Peyer's patch (tissue), 4 donors: ENCODE measurements at regions not wholly inside any gene's neighbourhood (a gene's known extent, or its start where the extent isn't known, plus 50 kb on each side); places are given as distances from the start of the nearest gene placed in this dataset.

Source experiments
- DNase-seq, 3 donors: peaks; one replicate each; pipeline ENCODE4 v3.0.0-alpha.2; 2017 to 2019
- H3K27ac ChIP-seq, 4 donors: fragments of 200-600 bp; sonication (generic); one replicate each; pipeline ENCODE4 v1.5.1; 2016 to 2019
- H3K27me3 ChIP-seq, 2 donors: fragments of 200-600 bp; sonication (generic); one replicate each; pipeline ENCODE4 v1.5.1; 2019
- H3K36me3 ChIP-seq, 3 donors: fragments of 200-600 bp; sonication (generic); one replicate each; pipeline ENCODE4 v1.5.1; 2016 to 2019
- H3K4me1 ChIP-seq, 4 donors: fragments of 200-600 bp; sonication (generic); one replicate each; pipeline ENCODE4 v1.5.1; 2016 to 2019
- H3K4me3 ChIP-seq, 4 donors: fragments of 200-600 bp; sonication (generic); 1 replicate in 3 of 4; 2 replicates in 1 of 4; pipeline ENCODE4 v1.5.1; 2016 to 2019; ENCODE audit warnings: mild to moderate bottlenecking in 1 of 4
- H3K9me3 ChIP-seq, 4 donors: fragments of 200-600 bp; sonication (generic); one replicate each; pipeline ENCODE4 v1.5.1; 2016 to 2019; ENCODE audit warnings: mild to moderate bottlenecking in 1 of 4
- POLR2A ChIP-seq, 2 donors: fragments of 450-650 bp; IDR thresholded peaks; one replicate each; pipeline ENCODE4 v1.5.1; 2017; ENCODE audit warnings: antibody characterized with exemption in 2 of 2, mild to moderate bottlenecking in 2 of 2, moderate library complexity in 2 of 2
- TF ChIP-seq, protein P1 (sequence below), 6 experiments: fragments of 450-650 bp in 4 of 6; fragments of 200-600 bp in 2 of 6; sonication (generic) in 1 of 6; IDR thresholded peaks; one replicate each; pipeline ENCODE4 v1.5.1; 2017 to 2019; ENCODE audit warnings: antibody characterized with exemption in 6 of 6, mild to moderate bottlenecking in 3 of 6, moderate library complexity in 1 of 6

DNA sequence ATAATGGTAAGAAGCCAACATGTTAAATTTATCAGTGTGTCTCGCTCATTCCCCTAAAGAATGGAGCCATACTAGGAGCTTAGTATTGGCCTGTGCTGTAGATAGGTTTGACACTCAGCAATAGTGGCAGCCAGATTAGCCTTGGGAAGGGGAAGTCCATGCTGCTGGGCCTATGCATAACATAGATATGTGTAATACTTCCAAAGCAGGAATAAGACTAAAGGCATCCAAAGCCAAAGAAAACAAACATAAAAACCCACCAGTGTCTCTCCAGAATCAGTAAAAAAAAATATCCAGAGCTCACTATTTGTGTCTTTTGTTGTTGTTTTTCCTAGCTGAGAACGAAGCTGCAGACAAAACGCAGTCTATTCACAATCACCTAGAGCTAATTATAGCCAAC lies 104.2 kb upstream of the STXBP5 start:
- no peak overlapping the region for H3K4me3 ChIP-seq
- H3K4me1 ChIP-seq: no peaks in the 10 kb centered on the region
- H3K27me3 ChIP-seq: no peaks in the 10 kb centered on the region
- no peak for DNase-seq
- H3K9me3 ChIP-seq: no peaks in the 10 kb centered on the region
- no peaks in the 10 kb centered on the region for H3K36me3 ChIP-seq
- no peak overlapping the region for H3K27ac ChIP-seq
- no peak for TF ChIP-seq POLR2A (IDR thresholded peaks at IDR 0.05)
- TF ChIP-seq, protein P1, sequence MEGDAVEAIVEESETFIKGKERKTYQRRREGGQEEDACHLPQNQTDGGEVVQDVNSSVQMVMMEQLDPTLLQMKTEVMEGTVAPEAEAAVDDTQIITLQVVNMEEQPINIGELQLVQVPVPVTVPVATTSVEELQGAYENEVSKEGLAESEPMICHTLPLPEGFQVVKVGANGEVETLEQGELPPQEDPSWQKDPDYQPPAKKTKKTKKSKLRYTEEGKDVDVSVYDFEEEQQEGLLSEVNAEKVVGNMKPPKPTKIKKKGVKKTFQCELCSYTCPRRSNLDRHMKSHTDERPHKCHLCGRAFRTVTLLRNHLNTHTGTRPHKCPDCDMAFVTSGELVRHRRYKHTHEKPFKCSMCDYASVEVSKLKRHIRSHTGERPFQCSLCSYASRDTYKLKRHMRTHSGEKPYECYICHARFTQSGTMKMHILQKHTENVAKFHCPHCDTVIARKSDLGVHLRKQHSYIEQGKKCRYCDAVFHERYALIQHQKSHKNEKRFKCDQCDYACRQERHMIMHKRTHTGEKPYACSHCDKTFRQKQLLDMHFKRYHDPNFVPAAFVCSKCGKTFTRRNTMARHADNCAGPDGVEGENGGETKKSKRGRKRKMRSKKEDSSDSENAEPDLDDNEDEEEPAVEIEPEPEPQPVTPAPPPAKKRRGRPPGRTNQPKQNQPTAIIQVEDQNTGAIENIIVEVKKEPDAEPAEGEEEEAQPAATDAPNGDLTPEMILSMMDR (IDR thresholded peaks at IDR 0.05): no peak

DNA sequence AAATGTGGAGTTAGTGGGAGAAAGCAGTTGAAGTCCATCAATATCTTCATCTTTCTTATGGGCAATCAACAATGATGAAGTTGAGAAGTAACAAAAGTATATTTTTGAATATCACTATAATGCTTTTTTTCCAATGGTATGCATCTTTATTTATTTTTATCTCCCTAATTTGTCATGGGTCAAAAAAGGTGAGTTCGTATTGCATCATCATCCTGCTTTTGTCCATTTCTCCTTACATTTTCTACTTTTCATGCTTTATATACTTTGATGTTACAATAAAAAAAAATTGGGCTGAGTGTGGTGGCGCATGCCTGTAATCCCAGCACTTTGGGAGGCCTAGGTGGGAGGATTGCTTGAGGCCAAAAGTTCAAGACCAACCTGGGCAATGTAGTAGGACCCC lies 101.2 kb upstream of the STXBP5 start:
- Histone ChIP-seq H3K36me3 (no peaks in the 10 kb centered on the region), H3K9me3 (no peaks in the 10 kb centered on the region), H3K4me1 (no peaks in the 10 kb centered on the region), H3K4me3 (no peak overlapping the region), H3K27me3 (no peaks in the 10 kb centered on the region), H3K27ac (no peak overlapping the region)
- DNase-seq: no peak
- TF ChIP-seq, protein P1 (IDR thresholded peaks at IDR 0.05): no peak
- no peak for TF ChIP-seq POLR2A (IDR thresholded peaks at IDR 0.05)

DNA sequence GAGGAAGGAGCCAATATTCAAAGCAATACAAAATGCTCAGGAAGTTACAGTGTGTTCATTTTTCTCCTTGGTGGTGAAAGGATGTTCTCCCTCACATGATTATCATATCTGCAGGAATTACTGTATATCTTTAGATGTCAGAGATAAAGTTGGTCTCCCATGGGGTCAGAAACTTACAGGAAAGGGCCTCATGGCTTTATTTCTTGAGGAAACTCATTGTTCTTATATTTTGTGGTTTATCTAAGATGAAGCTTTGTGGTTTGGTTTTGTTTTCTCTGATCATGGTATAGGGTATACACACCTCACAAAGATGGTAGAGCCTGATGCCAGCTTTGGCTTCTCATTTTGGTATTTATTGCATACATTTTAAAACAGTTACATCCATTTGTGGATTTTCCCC lies 100.5 kb upstream of the STXBP5 start:
- H3K9me3 ChIP-seq: no peaks in the 10 kb centered on the region
- H3K27ac ChIP-seq: no peak overlapping the region
- no peaks in the 10 kb centered on the region for H3K4me1 ChIP-seq
- no peaks in the 10 kb centered on the region for H3K36me3 ChIP-seq
- no peaks in the 10 kb centered on the region for H3K27me3 ChIP-seq
- DNase-seq: no peak
- H3K4me3 ChIP-seq: no peak overlapping the region
- TF ChIP-seq POLR2A (IDR thresholded peaks at IDR 0.05): no peak
- TF ChIP-seq, protein P1 (IDR thresholded peaks at IDR 0.05): no peak

DNA sequence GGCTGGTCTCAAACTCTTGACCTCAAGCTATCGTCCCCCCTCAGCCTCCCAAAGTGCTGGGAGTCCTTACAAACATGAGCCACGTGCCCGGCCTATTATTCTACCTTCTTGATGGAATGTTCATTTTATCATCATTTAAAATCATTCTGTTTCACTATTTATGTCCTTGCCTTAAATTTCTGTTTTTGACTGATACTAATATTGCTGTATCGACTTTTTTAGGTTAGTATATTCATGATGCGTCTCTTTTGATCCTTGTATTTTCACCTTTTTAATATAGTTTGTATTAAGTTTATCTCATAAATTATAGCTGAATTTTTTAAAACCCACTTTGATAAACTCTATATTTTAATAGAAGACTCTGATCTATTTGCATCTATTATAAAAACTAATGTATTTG lies 98.4 kb upstream of the STXBP5 start:
- Histone ChIP-seq H3K9me3 (no peaks in the 10 kb centered on the region), H3K4me1 (no peaks in the 10 kb centered on the region), H3K4me3 (no peak overlapping the region), H3K36me3 (no peaks in the 10 kb centered on the region), H3K27ac (no peak overlapping the region), H3K27me3 (no peaks in the 10 kb centered on the region)
- DNase-seq: no peak
- TF ChIP-seq POLR2A (IDR thresholded peaks at IDR 0.05): no peak
- TF ChIP-seq, protein P1 (IDR thresholded peaks at IDR 0.05): no peak

DNA sequence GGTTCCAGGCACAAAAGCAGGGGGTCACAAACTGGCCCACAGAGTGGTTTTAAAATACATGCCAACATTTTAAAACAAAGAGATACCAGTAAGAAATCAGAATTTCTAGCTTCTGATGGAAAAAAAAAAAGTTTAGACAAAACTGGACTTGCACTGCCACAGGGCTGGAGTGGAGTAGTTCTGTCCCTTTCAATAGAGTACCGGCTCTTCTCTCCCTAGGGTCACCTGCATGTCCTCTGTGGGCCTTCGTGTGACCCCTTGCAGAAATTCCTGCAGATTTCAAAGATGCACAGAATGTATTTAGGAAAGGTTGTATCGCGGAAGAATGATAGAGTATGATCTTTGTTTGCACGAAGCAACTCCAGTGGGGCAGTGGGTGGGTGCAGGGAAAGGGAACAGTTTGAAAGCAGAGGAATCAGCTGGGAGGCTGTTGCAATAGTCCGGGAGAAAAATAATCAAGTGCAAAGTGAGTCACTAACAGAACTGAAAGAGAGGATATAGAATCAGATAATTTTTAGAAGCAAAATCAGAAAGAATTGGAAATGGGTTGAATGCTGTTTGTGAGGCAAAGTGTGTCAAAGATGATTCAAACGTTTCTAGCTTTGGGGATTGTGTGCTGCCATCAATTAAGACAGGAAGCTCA lies 97.3 kb upstream of the STXBP5 start:
- DNase-seq: no peak
- H3K27me3 ChIP-seq: no peaks in the 10 kb centered on the region
- no peak overlapping the region for H3K4me3 ChIP-seq
- no peak overlapping the region for H3K27ac ChIP-seq
- H3K4me1 ChIP-seq: no peaks in the 10 kb centered on the region
- TF ChIP-seq POLR2A (IDR thresholded peaks at IDR 0.05): no peak
- TF ChIP-seq, protein P1 (IDR thresholded peaks at IDR 0.05): no peak
- no peaks in the 10 kb centered on the region for H3K36me3 ChIP-seq
- H3K9me3 ChIP-seq: no peaks in the 10 kb centered on the region
